ENCODE measurements at regions not wholly inside any gene's neighbourhood (a gene's known extent, or its start where the extent isn't known, plus 50 kb on each side); places are given as distances from the start of the nearest gene placed in this dataset.
A peak's percentile ranks its signal among the peaks of the same experiment; 100 is the strongest.

- H3K4me3 Mint-ChIP-seq (ENCODE audit: unreplicated experiment) = no peak overlapping the region
- Histone ChIP-seq H3K4me2 (ENCODE audit: low read length) (peak overlapping the region; percentile 41), H3K9ac (ENCODE audit: low read length) (no peak overlapping the region)
These were observed 443.0 kb upstream of the KLF4 start for GRCh38 chr9:107932601-107933000.

GRCh38 chr9:107932046-107932445 is 442.5 kb upstream of the KLF4 start:
- DNase-seq (ENCODE audit: low read depth) (peak; percentile 1), FAIRE-seq (no peak)
- no peaks in the 10 kb centered on the region for H3K27me3 ChIP-seq (ENCODE audit: insufficient read depth, low read length)
- no peaks in the 10 kb centered on the region for H3K36me3 ChIP-seq (ENCODE audit: insufficient read depth, low read length)
- no peak overlapping the region for H3K27ac ChIP-seq (ENCODE audit: low read depth, low read length)
- H3K4me1 ChIP-seq (ENCODE audit: insufficient read depth, low read length) = peaks cover 5% of the 10 kb centered on the region
- H3K9ac ChIP-seq (ENCODE audit: low read length) = no peak overlapping the region
- Mint-ChIP-seq H3K4me3 (ENCODE audit: unreplicated experiment) (no peak overlapping the region), H3K27me3 (ENCODE audit: low read depth, unreplicated experiment) (peaks cover 8% of the 10 kb centered on the region), H3K27ac (ENCODE audit: unreplicated experiment) (no peak overlapping the region), H3K36me3 (ENCODE audit: low read depth, unreplicated experiment) (peaks cover 2% of the 10 kb centered on the region), H3K9me3 (ENCODE audit: unreplicated experiment) (peaks cover 1% of the 10 kb centered on the region), H3K4me1 (ENCODE audit: low read depth, unreplicated experiment) (peaks cover 5% of the 10 kb centered on the region)
- no peaks in the 10 kb centered on the region for H3K9me3 ChIP-seq (ENCODE audit: insufficient read depth, low read depth, low read length)
- no peak overlapping the region for H2AFZ ChIP-seq (ENCODE audit: low read depth, low read length)
- no peaks in the 10 kb centered on the region for H4K20me1 ChIP-seq (ENCODE audit: insufficient read depth, low read length)
- TF ChIP-seq EZH2 (IDR thresholded peaks at IDR 0.05; ENCODE audit: insufficient read depth, low read length) = no peak
- no peak for TF ChIP-seq CTCF (IDR thresholded peaks at IDR 0.05; ENCODE audit: insufficient read depth, low read depth, low read length)
- no peaks in the 10 kb centered on the region for H3K79me2 ChIP-seq (ENCODE audit: insufficient read depth, low read length)
- peak overlapping the region; percentile 41 for H3K4me2 ChIP-seq (ENCODE audit: low read length)
- no peak overlapping the region for H3K4me3 ChIP-seq (ENCODE audit: insufficient read depth, low read depth, low read length)

More at GRCh38 chr9:107932601-107933000, 443.0 kb upstream of the KLF4 start:
- H3K36me3 Mint-ChIP-seq (ENCODE audit: low read depth, unreplicated experiment) = peaks cover 2% of the 10 kb centered on the region
- H2AFZ ChIP-seq (ENCODE audit: low read depth, low read length) = no peak overlapping the region
- H3K9me3 ChIP-seq (ENCODE audit: insufficient read depth, low read depth, low read length) = no peaks in the 10 kb centered on the region
- no peaks in the 10 kb centered on the region for H3K36me3 ChIP-seq (ENCODE audit: insufficient read depth, low read length)
- H3K4me1 ChIP-seq (ENCODE audit: insufficient read depth, low read length) = peaks cover 5% of the 10 kb centered on the region
- H3K27ac ChIP-seq (ENCODE audit: low read depth, low read length) = no peak overlapping the region
- no peak for TF ChIP-seq CTCF (IDR thresholded peaks at IDR 0.05; ENCODE audit: insufficient read depth, low read depth, low read length)
- no peak for TF ChIP-seq EZH2 (IDR thresholded peaks at IDR 0.05; ENCODE audit: insufficient read depth, low read length)
- H3K79me2 ChIP-seq (ENCODE audit: insufficient read depth, low read length) = no peaks in the 10 kb centered on the region
- no peaks in the 10 kb centered on the region for H3K27me3 ChIP-seq (ENCODE audit: insufficient read depth, low read length)
- DNase-seq (ENCODE audit: low read depth) (no peak), FAIRE-seq (no peak)
- H3K4me3 ChIP-seq (ENCODE audit: insufficient read depth, low read depth, low read length) = no peak overlapping the region
- H3K27ac Mint-ChIP-seq (ENCODE audit: unreplicated experiment) = no peak overlapping the region
- peaks cover 1% of the 10 kb centered on the region for H3K9me3 Mint-ChIP-seq (ENCODE audit: unreplicated experiment)
- H3K4me1 Mint-ChIP-seq (ENCODE audit: low read depth, unreplicated experiment) = peaks cover 5% of the 10 kb centered on the region
- no peaks in the 10 kb centered on the region for H4K20me1 ChIP-seq (ENCODE audit: insufficient read depth, low read length)
- H3K27me3 Mint-ChIP-seq (ENCODE audit: low read depth, unreplicated experiment) = peaks cover 9% of the 10 kb centered on the region

GRCh38 chr9:107931071-107931715 is 441.6 kb upstream of the KLF4 start:
- peaks cover 4% of the 10 kb centered on the region for H3K27me3 Mint-ChIP-seq (ENCODE audit: low read depth, unreplicated experiment)
- H3K36me3 Mint-ChIP-seq (ENCODE audit: low read depth, unreplicated experiment) = peaks cover 2% of the 10 kb centered on the region
- no peak for TF ChIP-seq CTCF (IDR thresholded peaks at IDR 0.05; ENCODE audit: insufficient read depth, low read depth, low read length)
- no peak for TF ChIP-seq EZH2 (IDR thresholded peaks at IDR 0.05; ENCODE audit: insufficient read depth, low read length)
- Histone ChIP-seq H3K9me3 (ENCODE audit: insufficient read depth, low read depth, low read length) (no peaks in the 10 kb centered on the region), H3K9ac (ENCODE audit: low read length) (no peak overlapping the region), H3K27ac (ENCODE audit: low read depth, low read length) (no peak overlapping the region), H2AFZ (ENCODE audit: low read depth, low read length) (no peak overlapping the region), H3K4me1 (ENCODE audit: insufficient read depth, low read length) (peaks cover 5% of the 10 kb centered on the region), H4K20me1 (ENCODE audit: insufficient read depth, low read length) (no peaks in the 10 kb centered on the region), H3K36me3 (ENCODE audit: insufficient read depth, low read length) (no peaks in the 10 kb centered on the region), H3K79me2 (ENCODE audit: insufficient read depth, low read length) (no peaks in the 10 kb centered on the region), H3K4me2 (ENCODE audit: low read length) (no peak overlapping the region), H3K27me3 (ENCODE audit: insufficient read depth, low read length) (no peaks in the 10 kb centered on the region), H3K4me3 (ENCODE audit: insufficient read depth, low read depth, low read length) (no peak overlapping the region)
- FAIRE-seq (no peak), DNase-seq (ENCODE audit: low read depth) (no peak)
- peaks cover 5% of the 10 kb centered on the region for H3K4me1 Mint-ChIP-seq (ENCODE audit: low read depth, unreplicated experiment)
- no peaks in the 10 kb centered on the region for H3K9me3 Mint-ChIP-seq (ENCODE audit: unreplicated experiment)
- H3K4me3 Mint-ChIP-seq (ENCODE audit: unreplicated experiment) = no peak overlapping the region
- H3K27ac Mint-ChIP-seq (ENCODE audit: unreplicated experiment) = no peak overlapping the region

Data from astrocyte (in vitro differentiated cells and primary cell).